ENCODE measurements at regions not wholly inside any gene's neighbourhood (a gene's known extent, or its start where the extent isn't known, plus 50 kb on each side); places are given as distances from the start of the nearest gene placed in this dataset.
A peak's percentile ranks its signal among the peaks of the same experiment; 100 is the strongest.

GRCh38 chr6:14863902-14864850 is 381.7 kb upstream of the JARID2 start:
- no peak for DNase-seq (ENCODE audit: low read depth, low spot score)
- TF ChIP-seq, protein P1, sequence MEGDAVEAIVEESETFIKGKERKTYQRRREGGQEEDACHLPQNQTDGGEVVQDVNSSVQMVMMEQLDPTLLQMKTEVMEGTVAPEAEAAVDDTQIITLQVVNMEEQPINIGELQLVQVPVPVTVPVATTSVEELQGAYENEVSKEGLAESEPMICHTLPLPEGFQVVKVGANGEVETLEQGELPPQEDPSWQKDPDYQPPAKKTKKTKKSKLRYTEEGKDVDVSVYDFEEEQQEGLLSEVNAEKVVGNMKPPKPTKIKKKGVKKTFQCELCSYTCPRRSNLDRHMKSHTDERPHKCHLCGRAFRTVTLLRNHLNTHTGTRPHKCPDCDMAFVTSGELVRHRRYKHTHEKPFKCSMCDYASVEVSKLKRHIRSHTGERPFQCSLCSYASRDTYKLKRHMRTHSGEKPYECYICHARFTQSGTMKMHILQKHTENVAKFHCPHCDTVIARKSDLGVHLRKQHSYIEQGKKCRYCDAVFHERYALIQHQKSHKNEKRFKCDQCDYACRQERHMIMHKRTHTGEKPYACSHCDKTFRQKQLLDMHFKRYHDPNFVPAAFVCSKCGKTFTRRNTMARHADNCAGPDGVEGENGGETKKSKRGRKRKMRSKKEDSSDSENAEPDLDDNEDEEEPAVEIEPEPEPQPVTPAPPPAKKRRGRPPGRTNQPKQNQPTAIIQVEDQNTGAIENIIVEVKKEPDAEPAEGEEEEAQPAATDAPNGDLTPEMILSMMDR (IDR thresholded peaks at IDR 0.05; ENCODE audit: low read depth, low read length), result peak; percentile 15
- in situ Hi-C loops (cut with HindIII; ENCODE audit: low sequenced_read_pairs), result no loop called here
- H3K4me3 ChIP-seq (ENCODE audit: low read depth, low read length), result no peak overlapping the region

DNA sequence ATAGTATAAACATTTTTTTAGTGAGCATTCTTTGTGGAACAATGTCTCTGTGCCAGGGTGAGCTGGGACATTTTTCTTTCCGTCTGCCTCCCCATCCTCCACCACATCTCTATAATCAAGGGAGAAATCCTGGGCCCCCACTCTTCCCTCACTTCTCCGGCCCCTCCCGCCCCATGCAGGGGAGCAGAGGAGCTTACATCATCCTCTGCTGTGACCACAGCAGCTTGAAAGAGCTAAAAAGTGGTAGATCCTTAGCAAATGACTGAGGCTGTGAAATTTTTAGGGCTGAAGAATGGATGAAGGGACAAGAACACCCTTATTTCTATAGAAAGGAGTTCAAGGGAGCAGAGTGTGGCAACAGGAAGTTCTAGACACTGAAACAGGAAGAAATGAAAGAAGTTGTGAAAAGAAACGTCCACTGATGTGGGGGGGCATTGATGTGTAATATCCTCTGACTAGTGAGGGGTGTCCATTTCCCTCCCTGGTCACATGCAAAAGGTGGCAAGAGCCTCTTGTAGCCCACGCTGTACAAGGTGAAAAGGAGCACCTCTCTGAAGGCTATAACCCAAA is 380.3 kb upstream of the JARID2 start:
- H3K4me3 ChIP-seq (ENCODE audit: low read depth, low read length), result no peak overlapping the region
- TF ChIP-seq, protein P1 (IDR thresholded peaks at IDR 0.05; ENCODE audit: low read depth, low read length), result no peak
- in situ Hi-C loops (cut with HindIII; ENCODE audit: low sequenced_read_pairs), result no loop called here
- peak; percentile 28 for DNase-seq (ENCODE audit: low read depth, low spot score)

- no peak overlapping the region for H3K4me3 ChIP-seq (ENCODE audit: low read depth, low read length)
- TF ChIP-seq, protein P1 (IDR thresholded peaks at IDR 0.05; ENCODE audit: low read depth, low read length), result no peak
- no peak for DNase-seq (ENCODE audit: low read depth, low spot score)
- in situ Hi-C loops (cut with HindIII; ENCODE audit: low sequenced_read_pairs), result no loop called here
Observed at GRCh38 chr6:14867802-14868201, 378.1 kb upstream of the JARID2 start.

- TF ChIP-seq, protein P1 (IDR thresholded peaks at IDR 0.05; ENCODE audit: low read depth, low read length), result no peak
- in situ Hi-C loops (cut with HindIII; ENCODE audit: low sequenced_read_pairs), result no loop called here
- no peak for DNase-seq (ENCODE audit: low read depth, low spot score)
- H3K4me3 ChIP-seq (ENCODE audit: low read depth, low read length), result no peak overlapping the region
Observed at GRCh38 chr6:14871221-14871620, 374.6 kb upstream of the JARID2 start.

DNA sequence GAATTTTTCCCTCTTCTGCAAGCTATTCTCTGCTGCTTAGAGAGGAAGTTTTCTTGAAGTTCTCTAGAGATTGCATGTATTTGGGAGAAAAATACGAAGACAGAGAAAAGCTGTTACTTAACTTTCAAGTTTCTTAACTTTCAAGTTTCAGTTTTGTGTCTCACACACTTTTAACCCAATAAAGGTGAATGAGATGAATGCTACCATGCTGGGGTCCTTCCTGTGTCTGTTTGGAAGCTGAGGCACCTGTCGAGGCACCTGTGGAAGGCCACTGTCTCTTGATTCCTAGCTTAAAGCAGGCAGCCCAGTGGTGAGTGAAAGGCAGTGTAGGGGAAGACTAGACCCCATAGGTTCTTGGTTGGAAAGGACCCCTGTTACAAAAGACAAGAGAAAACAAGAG is 372.8 kb upstream of the JARID2 start:
- DNase-seq (ENCODE audit: low read depth, low spot score), result no peak
- in situ Hi-C loops (cut with HindIII; ENCODE audit: low sequenced_read_pairs), result no loop called here
- no peak overlapping the region for H3K4me3 ChIP-seq (ENCODE audit: low read depth, low read length)
- TF ChIP-seq, protein P1 (IDR thresholded peaks at IDR 0.05; ENCODE audit: low read depth, low read length), result no peak

GRCh38 chr6:14873781-14874441 is 372.0 kb upstream of the JARID2 start:
- TF ChIP-seq, protein P1 (IDR thresholded peaks at IDR 0.05; ENCODE audit: low read depth, low read length), result no peak
- H3K4me3 ChIP-seq (ENCODE audit: low read depth, low read length), result no peak overlapping the region
- in situ Hi-C loops (cut with HindIII; ENCODE audit: low sequenced_read_pairs), result no loop called here
- DNase-seq (ENCODE audit: low read depth, low spot score), result no peak

Data from astrocyte of the spinal cord (primary cell).